ENCODE measurements at regions not wholly inside any gene's neighbourhood (a gene's known extent, or its start where the extent isn't known, plus 50 kb on each side); places are given as distances from the start of the nearest gene placed in this dataset.

- TF ChIP-seq POLR2AphosphoS5 (IDR thresholded peaks at IDR 0.05; ENCODE audit: insufficient read depth in 1 of 2, low read depth in 1 of 2) (no peak), CTCF (IDR thresholded peaks at IDR 0.05) (no peak), POLR2A (IDR thresholded peaks at IDR 0.05) (no peak)
Measured at GRCh38 chr3:18635215-18635614, 210.1 kb upstream of the SATB1 start.

All from vagina (tissue), 2 donors.